Suprapubic skin (tissue), 4 donors: ENCODE measurements at regions not wholly inside any gene's neighbourhood (a gene's known extent, or its start where the extent isn't known, plus 50 kb on each side); places are given as distances from the start of the nearest gene placed in this dataset.

ENCODE experiments used
- CTCF ChIP-seq, 2 donors: fragments of 200-600 bp in 1 of 2; fragments of 450-650 bp in 1 of 2; sonication (generic) in 1 of 2; IDR thresholded peaks; one replicate each; pipeline ENCODE4 v1.5.1; 2016 to 2019; ENCODE audit warnings: antibody characterized with exemption in 2 of 2, mild to moderate bottlenecking in 1 of 2, moderate library complexity in 1 of 2
- POLR2A ChIP-seq, 2 donors: fragments of 450-650 bp; IDR thresholded peaks; one replicate each; pipeline ENCODE4 v1.6.1; 2017; ENCODE audit warnings: antibody characterized with exemption in 2 of 2, mild to moderate bottlenecking in 2 of 2, moderate library complexity in 2 of 2
- POLR2AphosphoS5 ChIP-seq, 3 donors: sonication (generic); formaldehyde crosslinking; IDR thresholded peaks; one replicate each; pipeline ENCODE4 v1.6.1; 2017; ENCODE audit warnings: antibody characterized with exemption in 3 of 3

GRCh38 chr1:25026730-25027450 lies 96.8 kb upstream of the RUNX3 start:
- TF ChIP-seq POLR2AphosphoS5 (IDR thresholded peaks at IDR 0.05) (no peak), POLR2A (IDR thresholded peaks at IDR 0.05) (no peak), CTCF (IDR thresholded peaks at IDR 0.05) (no peak)
